Left renal pelvis (tissue), 4 donors: ENCODE measurements at regions not wholly inside any gene's neighbourhood (a gene's known extent, or its start where the extent isn't known, plus 50 kb on each side); places are given as distances from the start of the nearest gene placed in this dataset.
"Not testable (repeated sequence)": the region's sequence is repeated elsewhere in the genome, so short reads cannot be mapped to it uniquely, and the experiment has no call there.

Experiments used
- DNase-seq, 4 donors: peaks; one replicate each; pipeline ENCODE4 v3.0.0-alpha.2; 2013; ENCODE audit warnings: low read depth in 4 of 4, low spot score in 3 of 4

- no peak for DNase-seq
Observed at GRCh38 chr1:173257805-173258204, 50.7 kb upstream of the TNFSF4 start.

- DNase-seq: no peak
Observed at GRCh38 chr1:173258479-173259264, 51.5 kb upstream of the TNFSF4 start.

GRCh38 chr1:173260329-173260728 is 53.2 kb upstream of the TNFSF4 start:
- DNase-seq: not testable (repeated sequence)

- DNase-seq: no peak
Observed at GRCh38 chr1:173266841-173267240, 59.7 kb upstream of the TNFSF4 start.

- DNase-seq: no peak
Observed at GRCh38 chr1:173267453-173267945, 60.4 kb upstream of the TNFSF4 start.

GRCh38 chr1:173268261-173268660 is 61.1 kb upstream of the TNFSF4 start:
- DNase-seq: no peak

- DNase-seq: no peak
Observed at GRCh38 chr1:173268786-173269277, 61.7 kb upstream of the TNFSF4 start.

- no peak for DNase-seq
Observed at GRCh38 chr1:173269490-173270230, 62.5 kb upstream of the TNFSF4 start.

- no peak for DNase-seq
Observed at GRCh38 chr1:173270243-173270642, 63.1 kb upstream of the TNFSF4 start.

GRCh38 chr1:173271021-173271420 is 63.9 kb upstream of the TNFSF4 start:
- not testable (repeated sequence) for DNase-seq

GRCh38 chr1:173275496-173275895 is 68.4 kb upstream of the TNFSF4 start:
- DNase-seq: no peak

GRCh38 chr1:173276922-173277800 is 70.0 kb upstream of the TNFSF4 start:
- no peak for DNase-seq

- no peak for DNase-seq
Observed at GRCh38 chr1:173280899-173281660, 73.9 kb upstream of the TNFSF4 start.

- DNase-seq: no peak
Observed at GRCh38 chr1:173285048-173285447, 77.9 kb upstream of the TNFSF4 start.

GRCh38 chr1:173287785-173288184 is 80.7 kb upstream of the TNFSF4 start:
- DNase-seq: no peak

- DNase-seq: no peak
Observed at GRCh38 chr1:173293756-173294155, 86.6 kb upstream of the TNFSF4 start.

- no peak for DNase-seq
Observed at GRCh38 chr1:173294843-173295242, 87.7 kb upstream of the TNFSF4 start.

- no peak for DNase-seq
Observed at GRCh38 chr1:173295391-173295790, 88.3 kb upstream of the TNFSF4 start.

- DNase-seq: no peak
Observed at GRCh38 chr1:173295995-173296394, 88.9 kb upstream of the TNFSF4 start.

GRCh38 chr1:173297798-173298391 is 90.8 kb upstream of the TNFSF4 start:
- DNase-seq: no peak
